HG02759 (cell line): ENCODE measurements at regions not wholly inside any gene's neighbourhood (a gene's known extent, or its start where the extent isn't known, plus 50 kb on each side); places are given as distances from the start of the nearest gene placed in this dataset.
"Not testable (repeated sequence)": the region's sequence is repeated elsewhere in the genome, so short reads cannot be mapped to it uniquely, and the experiment has no call there.

ENCODE experiments used
- ATAC-seq: cut with Tn5 transposase; IDR thresholded peaks from one replicate; pipeline ENCODE4 v1.9.1; 2021; ENCODE audit warnings: mild to moderate bottlenecking, moderate library complexity; ENCODE audit not compliant: unreplicated experiment

- no peak for ATAC-seq
Measured at GRCh38 chr2:163132850-163133249, 294.3 kb upstream of the KCNH7 start.

GRCh38 chr2:163132207-163132606 is 293.6 kb upstream of the KCNH7 start:
- ATAC-seq = not testable (repeated sequence)

- no peak for ATAC-seq
Measured at GRCh38 chr2:163123526-163123925, 285.0 kb upstream of the KCNH7 start.

GRCh38 chr2:163122257-163122656 is 283.7 kb upstream of the KCNH7 start:
- no peak for ATAC-seq

- ATAC-seq = no peak
Measured at GRCh38 chr2:163121483-163121882, 282.9 kb upstream of the KCNH7 start.

GRCh38 chr2:163119966-163120365 is 281.4 kb upstream of the KCNH7 start:
- ATAC-seq = no peak

GRCh38 chr2:163086940-163087339 is 248.4 kb upstream of the KCNH7 start:
- no peak for ATAC-seq

GRCh38 chr2:163085366-163086024 is 246.9 kb upstream of the KCNH7 start:
- peak; percentile 47 for ATAC-seq

- no peak for ATAC-seq
Measured at GRCh38 chr2:163081754-163082153, 243.2 kb upstream of the KCNH7 start.

- ATAC-seq = no peak
Measured at GRCh38 chr2:163077241-163077640, 238.7 kb upstream of the KCNH7 start.

GRCh38 chr2:163066085-163066484 is 227.5 kb upstream of the KCNH7 start:
- ATAC-seq = no peak

GRCh38 chr2:163062524-163062923 is 224.0 kb upstream of the KCNH7 start:
- ATAC-seq = no peak

- ATAC-seq = no peak
Measured at GRCh38 chr2:163046615-163047014, 208.0 kb upstream of the KCNH7 start.

- no peak for ATAC-seq
Measured at GRCh38 chr2:163045830-163046229, 207.3 kb upstream of the KCNH7 start.

- no peak for ATAC-seq
Measured at GRCh38 chr2:163044114-163044513, 205.5 kb upstream of the KCNH7 start.

GRCh38 chr2:163043201-163043600 is 204.6 kb upstream of the KCNH7 start:
- no peak for ATAC-seq

- no peak for ATAC-seq
Measured at GRCh38 chr2:163039266-163039665, 200.7 kb upstream of the KCNH7 start.

GRCh38 chr2:163028807-163029206 is 190.2 kb upstream of the KCNH7 start:
- no peak for ATAC-seq

- ATAC-seq = not testable (repeated sequence)
Measured at GRCh38 chr2:163026136-163026775, 187.7 kb upstream of the KCNH7 start.

- not testable (repeated sequence) for ATAC-seq
Measured at GRCh38 chr2:163016882-163017281, 178.3 kb upstream of the KCNH7 start.

- ATAC-seq = no peak
Measured at GRCh38 chr2:163011000-163011399, 172.4 kb upstream of the KCNH7 start.

GRCh38 chr2:163008642-163009041 is 170.1 kb upstream of the KCNH7 start:
- no peak for ATAC-seq

GRCh38 chr2:162994718-162995117 is 156.2 kb upstream of the KCNH7 start:
- no peak for ATAC-seq
